GM10266 (cell line): ENCODE measurements at regions not wholly inside any gene's neighbourhood (a gene's known extent, or its start where the extent isn't known, plus 50 kb on each side); places are given as distances from the start of the nearest gene placed in this dataset.

Experiments
- DNase-seq: peaks from one replicate; pipeline ENCODE4 v3.0.0; 2012; ENCODE audit errors: extremely low spot score
- TF ChIP-seq, protein P1 (sequence below): IDR thresholded peaks from 2 replicates; pipeline ENCODE4 v1.5.1; 2012; ENCODE audit warnings: mild to moderate bottlenecking, low read depth; ENCODE audit not compliant: control insufficient read depth, insufficient read depth; ENCODE audit errors: missing control alignments

DNA sequence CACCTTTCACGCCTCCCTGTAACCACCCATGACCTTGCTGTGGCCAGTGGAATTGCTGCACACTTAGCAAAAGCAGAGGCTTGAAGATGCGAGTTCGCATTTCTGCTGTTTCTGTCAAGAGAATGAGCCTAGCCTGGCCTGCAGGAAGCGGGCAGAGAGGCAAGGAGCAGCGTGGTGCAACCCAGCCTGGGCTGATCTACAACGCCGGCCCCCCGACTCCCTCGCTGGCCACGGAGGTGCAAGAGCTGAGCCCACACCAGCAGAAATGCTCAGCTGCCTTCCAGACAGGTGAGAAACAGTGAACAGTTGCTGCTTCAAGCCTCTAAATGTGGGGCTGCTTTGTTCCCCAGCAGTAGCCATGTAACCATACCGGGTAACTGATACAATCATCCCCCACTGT, 116.4 kb downstream of the NCOR2 start:
- DNase-seq, result no peak
- TF ChIP-seq, protein P1, sequence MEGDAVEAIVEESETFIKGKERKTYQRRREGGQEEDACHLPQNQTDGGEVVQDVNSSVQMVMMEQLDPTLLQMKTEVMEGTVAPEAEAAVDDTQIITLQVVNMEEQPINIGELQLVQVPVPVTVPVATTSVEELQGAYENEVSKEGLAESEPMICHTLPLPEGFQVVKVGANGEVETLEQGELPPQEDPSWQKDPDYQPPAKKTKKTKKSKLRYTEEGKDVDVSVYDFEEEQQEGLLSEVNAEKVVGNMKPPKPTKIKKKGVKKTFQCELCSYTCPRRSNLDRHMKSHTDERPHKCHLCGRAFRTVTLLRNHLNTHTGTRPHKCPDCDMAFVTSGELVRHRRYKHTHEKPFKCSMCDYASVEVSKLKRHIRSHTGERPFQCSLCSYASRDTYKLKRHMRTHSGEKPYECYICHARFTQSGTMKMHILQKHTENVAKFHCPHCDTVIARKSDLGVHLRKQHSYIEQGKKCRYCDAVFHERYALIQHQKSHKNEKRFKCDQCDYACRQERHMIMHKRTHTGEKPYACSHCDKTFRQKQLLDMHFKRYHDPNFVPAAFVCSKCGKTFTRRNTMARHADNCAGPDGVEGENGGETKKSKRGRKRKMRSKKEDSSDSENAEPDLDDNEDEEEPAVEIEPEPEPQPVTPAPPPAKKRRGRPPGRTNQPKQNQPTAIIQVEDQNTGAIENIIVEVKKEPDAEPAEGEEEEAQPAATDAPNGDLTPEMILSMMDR, result no peak

GRCh38 chr12:124450376-124450750, 117.0 kb downstream of the NCOR2 start:
- TF ChIP-seq, protein P1, result no peak
- DNase-seq, result no peak

- no peak for DNase-seq
- TF ChIP-seq, protein P1, result no peak
These were observed 117.6 kb downstream of the NCOR2 start for GRCh38 chr12:124449623-124450375.

DNA sequence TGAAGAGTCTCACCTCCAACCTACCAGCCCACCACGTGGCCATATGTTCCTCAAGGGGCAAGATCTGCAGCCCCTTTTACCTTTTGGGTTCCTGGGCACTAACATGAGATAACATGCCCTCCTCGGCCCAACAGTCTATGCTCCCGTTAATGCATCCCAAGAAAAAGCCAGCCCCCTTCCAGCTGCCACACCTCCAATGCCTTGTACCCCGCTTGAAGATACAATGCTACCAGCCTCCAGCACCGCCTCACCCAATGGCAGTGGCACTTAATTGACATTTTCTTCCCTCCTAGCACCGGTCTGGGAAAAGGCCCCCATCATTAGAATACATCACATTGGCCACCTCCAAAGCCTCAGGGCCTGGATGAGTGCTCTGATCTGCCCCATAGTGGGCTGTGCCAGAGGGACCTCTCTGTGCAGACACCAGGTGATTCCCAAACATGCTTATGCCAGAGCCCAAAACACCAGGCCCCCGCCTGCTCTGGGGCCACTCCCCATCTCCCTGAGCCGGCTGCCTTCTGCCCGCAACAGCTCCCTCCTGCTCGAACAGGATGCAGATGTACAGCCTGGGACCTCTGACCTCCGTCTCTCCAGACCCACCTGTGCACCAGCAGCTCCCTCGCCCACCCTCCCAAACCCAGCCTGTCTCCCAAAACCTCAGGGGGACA, 118.3 kb downstream of the NCOR2 start:
- no peak for DNase-seq
- TF ChIP-seq, protein P1, result no peak

- TF ChIP-seq, protein P1, result no peak
- no peak for DNase-seq
These were observed 119.0 kb downstream of the NCOR2 start for GRCh38 chr12:124448241-124448954.

DNA sequence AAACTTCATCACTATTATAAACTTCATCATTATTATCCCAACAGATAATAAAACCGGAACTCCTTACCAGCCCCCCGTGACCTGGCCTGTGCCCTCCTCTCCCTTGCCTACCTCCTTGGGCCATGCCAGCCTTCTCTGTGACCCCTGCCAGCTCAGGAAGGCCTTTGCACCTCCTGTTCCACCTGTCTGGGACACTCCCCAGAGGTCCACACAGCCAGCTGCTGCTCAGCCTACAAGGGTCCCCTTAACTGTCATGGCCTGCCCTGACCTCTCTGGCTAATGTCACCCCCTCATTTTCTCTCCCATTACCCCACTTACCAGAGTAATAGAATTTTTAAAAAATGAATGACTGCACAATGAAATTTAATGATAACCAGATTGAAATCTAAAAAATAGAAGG, 121.0 kb downstream of the NCOR2 start:
- no peak for DNase-seq
- TF ChIP-seq, protein P1, result no peak
